ENCODE measurements at regions not wholly inside any gene's neighbourhood (a gene's known extent, or its start where the extent isn't known, plus 50 kb on each side); places are given as distances from the start of the nearest gene placed in this dataset.

DNA sequence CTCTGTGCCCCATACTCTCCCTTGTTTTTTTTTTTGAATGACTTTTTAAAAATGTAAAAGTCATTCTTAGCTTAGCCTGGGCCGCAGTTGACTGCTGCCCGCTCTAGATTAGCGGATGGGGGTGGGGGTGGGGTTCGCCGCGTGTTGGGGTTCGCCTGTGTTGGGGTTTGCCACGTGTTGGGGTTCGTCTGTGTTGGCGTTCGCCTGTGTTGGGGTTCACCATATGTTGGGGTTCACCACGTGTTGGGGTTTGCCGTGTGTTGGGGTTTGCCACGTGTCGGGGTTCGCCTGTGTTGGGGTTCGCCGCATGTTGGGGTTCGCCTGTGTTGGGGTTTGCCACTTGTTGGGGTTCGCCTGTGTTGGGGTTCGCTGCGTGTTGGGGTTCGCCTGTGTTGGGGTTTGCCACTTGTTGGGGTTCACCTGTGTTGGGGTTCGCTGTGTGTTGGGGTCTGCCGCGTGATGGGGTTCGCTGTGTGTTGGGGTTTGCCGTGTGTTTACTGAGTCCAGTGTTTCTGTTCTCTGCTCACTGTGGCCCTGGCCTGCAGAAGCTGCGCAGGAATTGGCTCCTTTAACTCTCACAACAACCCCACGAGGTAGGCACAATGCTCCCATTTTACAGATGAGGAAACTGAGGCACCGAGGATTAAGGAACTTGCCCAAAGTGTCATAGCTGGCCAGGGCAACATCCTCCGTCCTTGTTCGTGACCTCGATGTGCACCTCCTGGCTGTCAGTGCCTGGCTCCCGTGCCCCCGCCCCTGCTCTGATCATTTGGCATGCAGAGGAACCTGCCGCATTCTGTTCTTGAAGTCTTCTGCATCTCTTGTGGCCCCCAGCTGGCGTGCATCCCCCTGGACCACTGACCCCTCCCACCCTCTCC is 96.6 kb upstream of the CIBAR2 start:
- TF ChIP-seq, protein P1, sequence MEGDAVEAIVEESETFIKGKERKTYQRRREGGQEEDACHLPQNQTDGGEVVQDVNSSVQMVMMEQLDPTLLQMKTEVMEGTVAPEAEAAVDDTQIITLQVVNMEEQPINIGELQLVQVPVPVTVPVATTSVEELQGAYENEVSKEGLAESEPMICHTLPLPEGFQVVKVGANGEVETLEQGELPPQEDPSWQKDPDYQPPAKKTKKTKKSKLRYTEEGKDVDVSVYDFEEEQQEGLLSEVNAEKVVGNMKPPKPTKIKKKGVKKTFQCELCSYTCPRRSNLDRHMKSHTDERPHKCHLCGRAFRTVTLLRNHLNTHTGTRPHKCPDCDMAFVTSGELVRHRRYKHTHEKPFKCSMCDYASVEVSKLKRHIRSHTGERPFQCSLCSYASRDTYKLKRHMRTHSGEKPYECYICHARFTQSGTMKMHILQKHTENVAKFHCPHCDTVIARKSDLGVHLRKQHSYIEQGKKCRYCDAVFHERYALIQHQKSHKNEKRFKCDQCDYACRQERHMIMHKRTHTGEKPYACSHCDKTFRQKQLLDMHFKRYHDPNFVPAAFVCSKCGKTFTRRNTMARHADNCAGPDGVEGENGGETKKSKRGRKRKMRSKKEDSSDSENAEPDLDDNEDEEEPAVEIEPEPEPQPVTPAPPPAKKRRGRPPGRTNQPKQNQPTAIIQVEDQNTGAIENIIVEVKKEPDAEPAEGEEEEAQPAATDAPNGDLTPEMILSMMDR (IDR thresholded peaks at IDR 0.05; ENCODE audit: low read depth, low read length): no peak
- TF ChIP-seq EZH2phosphoT487 (IDR thresholded peaks at IDR 0.05; ENCODE audit: low read depth): no peak
